HG03565 (cell line): ENCODE measurements at regions not wholly inside any gene's neighbourhood (a gene's known extent, or its start where the extent isn't known, plus 50 kb on each side); places are given as distances from the start of the nearest gene placed in this dataset.

Experiments
- ATAC-seq: cut with Tn5 transposase; IDR thresholded peaks from one replicate; pipeline ENCODE4 v1.9.1; 2021; ENCODE audit warnings: mild to moderate bottlenecking, moderate library complexity; ENCODE audit not compliant: unreplicated experiment

GRCh38 chr3:72290859-72291638 lies 506.1 kb upstream of the PROK2 start:
- ATAC-seq, result no peak

GRCh38 chr3:72289692-72290071 lies 504.7 kb upstream of the PROK2 start:
- ATAC-seq, result no peak

GRCh38 chr3:72288955-72289691 lies 504.2 kb upstream of the PROK2 start:
- no peak for ATAC-seq

- no peak for ATAC-seq
Observed at GRCh38 chr3:72287956-72288355, 503.0 kb upstream of the PROK2 start.

- ATAC-seq, result no peak
Observed at GRCh38 chr3:72285502-72285901, 500.6 kb upstream of the PROK2 start.

- no peak for ATAC-seq
Observed at GRCh38 chr3:72284471-72284870, 499.5 kb upstream of the PROK2 start.

- ATAC-seq, result no peak
Observed at GRCh38 chr3:72282918-72283317, 498.0 kb upstream of the PROK2 start.

GRCh38 chr3:72281551-72281950 lies 496.6 kb upstream of the PROK2 start:
- no peak for ATAC-seq

GRCh38 chr3:72280876-72281275 lies 495.9 kb upstream of the PROK2 start:
- ATAC-seq, result no peak

GRCh38 chr3:72279631-72280041 lies 494.7 kb upstream of the PROK2 start:
- ATAC-seq, result no peak

- no peak for ATAC-seq
Observed at GRCh38 chr3:72279068-72279604, 494.2 kb upstream of the PROK2 start.

- no peak for ATAC-seq
Observed at GRCh38 chr3:72278349-72279067, 493.6 kb upstream of the PROK2 start.

- ATAC-seq, result no peak
Observed at GRCh38 chr3:72277710-72278109, 492.8 kb upstream of the PROK2 start.

GRCh38 chr3:72276806-72277205 lies 491.9 kb upstream of the PROK2 start:
- ATAC-seq, result no peak

- ATAC-seq, result no peak
Observed at GRCh38 chr3:72275331-72275751, 490.4 kb upstream of the PROK2 start.

GRCh38 chr3:72274493-72275330 lies 489.8 kb upstream of the PROK2 start:
- no peak for ATAC-seq

GRCh38 chr3:72273615-72274014 lies 488.7 kb upstream of the PROK2 start:
- no peak for ATAC-seq

GRCh38 chr3:72272356-72272755 lies 487.4 kb upstream of the PROK2 start:
- no peak for ATAC-seq

GRCh38 chr3:72271923-72272322 lies 487.0 kb upstream of the PROK2 start:
- no peak for ATAC-seq

- no peak for ATAC-seq
Observed at GRCh38 chr3:72271216-72271615, 486.3 kb upstream of the PROK2 start.

- ATAC-seq, result no peak
Observed at GRCh38 chr3:72270730-72271129, 485.8 kb upstream of the PROK2 start.
